OCI-LY3 (cell line): ENCODE measurements at regions not wholly inside any gene's neighbourhood (a gene's known extent, or its start where the extent isn't known, plus 50 kb on each side); places are given as distances from the start of the nearest gene placed in this dataset.

ENCODE experiments used
- EZH2phosphoT487 ChIP-seq: fragments of 200-600 bp; shearing (Covaris generic); IDR thresholded peaks from 2 replicates; pipeline ENCODE4 v1.6.1; 2018; ENCODE audit warnings: antibody characterized with exemption, mixed run types, low read depth
- TF ChIP-seq, protein P1 (sequence below): fragments of 200-600, 300-600 bp; sonication (generic); IDR thresholded peaks from 2 replicates; pipeline ENCODE4 v1.5.1; 2014; ENCODE audit warnings: antibody characterized with exemption, low read length, low read depth

GRCh38 chr5:124480022-124480421 is 266.4 kb downstream of the ZNF608 start:
- TF ChIP-seq EZH2phosphoT487: no peak
- TF ChIP-seq, protein P1, sequence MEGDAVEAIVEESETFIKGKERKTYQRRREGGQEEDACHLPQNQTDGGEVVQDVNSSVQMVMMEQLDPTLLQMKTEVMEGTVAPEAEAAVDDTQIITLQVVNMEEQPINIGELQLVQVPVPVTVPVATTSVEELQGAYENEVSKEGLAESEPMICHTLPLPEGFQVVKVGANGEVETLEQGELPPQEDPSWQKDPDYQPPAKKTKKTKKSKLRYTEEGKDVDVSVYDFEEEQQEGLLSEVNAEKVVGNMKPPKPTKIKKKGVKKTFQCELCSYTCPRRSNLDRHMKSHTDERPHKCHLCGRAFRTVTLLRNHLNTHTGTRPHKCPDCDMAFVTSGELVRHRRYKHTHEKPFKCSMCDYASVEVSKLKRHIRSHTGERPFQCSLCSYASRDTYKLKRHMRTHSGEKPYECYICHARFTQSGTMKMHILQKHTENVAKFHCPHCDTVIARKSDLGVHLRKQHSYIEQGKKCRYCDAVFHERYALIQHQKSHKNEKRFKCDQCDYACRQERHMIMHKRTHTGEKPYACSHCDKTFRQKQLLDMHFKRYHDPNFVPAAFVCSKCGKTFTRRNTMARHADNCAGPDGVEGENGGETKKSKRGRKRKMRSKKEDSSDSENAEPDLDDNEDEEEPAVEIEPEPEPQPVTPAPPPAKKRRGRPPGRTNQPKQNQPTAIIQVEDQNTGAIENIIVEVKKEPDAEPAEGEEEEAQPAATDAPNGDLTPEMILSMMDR: no peak
